HEK293T (cell line): ENCODE measurements at regions not wholly inside any gene's neighbourhood (a gene's known extent, or its start where the extent isn't known, plus 50 kb on each side); places are given as distances from the start of the nearest gene placed in this dataset.

ENCODE experiments used
- FOXK2 ChIP-seq: fragments of 450-650 bp; IDR thresholded peaks from 2 replicates; pipeline ENCODE4 v1.6.1; 2016; ENCODE audit warnings: mild to moderate bottlenecking
- LEF1 ChIP-seq: fragments of 450-650 bp; IDR thresholded peaks from 2 replicates; pipeline ENCODE4 v1.6.1; 2017; ENCODE audit warnings: mild to moderate bottlenecking, borderline replicate concordance

GRCh38 chr10:128642502-128642901 is 516.3 kb upstream of the MKI67 start:
- TF ChIP-seq FOXK2 (no peak), LEF1 (no peak)
